HG03025 (cell line): ENCODE measurements at regions not wholly inside any gene's neighbourhood (a gene's known extent, or its start where the extent isn't known, plus 50 kb on each side); places are given as distances from the start of the nearest gene placed in this dataset.
"Not testable (repeated sequence)": the region's sequence is repeated elsewhere in the genome, so short reads cannot be mapped to it uniquely, and the experiment has no call there.

ENCODE experiments used
- ATAC-seq: cut with Tn5 transposase; IDR thresholded peaks from one replicate; pipeline ENCODE4 v1.9.1; 2021; ENCODE audit warnings: mild to moderate bottlenecking, moderate library complexity; ENCODE audit not compliant: unreplicated experiment, low FRiP score

DNA sequence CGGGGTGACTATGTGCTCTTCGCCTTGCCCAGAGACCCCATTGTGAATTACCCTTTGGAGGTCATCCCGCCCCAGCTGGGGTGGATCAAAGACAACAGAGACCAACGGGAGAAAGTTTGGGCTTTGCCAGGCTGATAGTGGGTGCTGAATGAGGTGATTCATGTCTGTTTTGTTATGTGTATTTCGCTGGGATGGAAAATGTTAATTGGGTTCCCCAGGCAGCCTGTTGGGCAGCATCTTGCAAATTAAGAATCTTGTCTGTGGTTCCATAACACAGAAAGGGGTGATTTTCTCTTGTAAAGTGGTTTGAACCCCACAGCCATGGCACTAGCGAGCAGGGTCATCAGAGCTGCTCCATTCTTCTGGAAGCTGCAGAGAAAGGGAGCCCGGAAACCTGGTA lies 63.1 kb upstream of the UNC93A start:
- ATAC-seq, result no peak

DNA sequence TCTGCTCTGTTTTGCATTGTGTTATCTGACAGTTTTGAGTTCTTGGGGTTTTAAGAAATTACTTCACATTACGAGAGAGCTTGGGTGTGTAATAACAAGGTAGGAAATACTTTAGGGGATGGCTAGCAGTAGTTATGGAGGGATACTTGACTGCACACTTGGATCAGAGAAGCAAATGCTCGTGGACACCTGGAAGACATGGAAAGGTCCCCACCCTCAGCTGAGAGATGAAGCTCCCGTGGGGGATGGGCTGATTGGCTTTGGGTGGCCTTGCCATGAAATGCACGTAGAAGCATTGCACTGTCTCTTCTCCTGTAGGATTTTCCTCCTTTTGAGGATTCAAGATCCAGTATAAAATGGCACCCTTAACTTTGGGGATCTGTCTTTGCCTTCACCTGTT lies 61.5 kb upstream of the UNC93A start:
- no peak for ATAC-seq

DNA sequence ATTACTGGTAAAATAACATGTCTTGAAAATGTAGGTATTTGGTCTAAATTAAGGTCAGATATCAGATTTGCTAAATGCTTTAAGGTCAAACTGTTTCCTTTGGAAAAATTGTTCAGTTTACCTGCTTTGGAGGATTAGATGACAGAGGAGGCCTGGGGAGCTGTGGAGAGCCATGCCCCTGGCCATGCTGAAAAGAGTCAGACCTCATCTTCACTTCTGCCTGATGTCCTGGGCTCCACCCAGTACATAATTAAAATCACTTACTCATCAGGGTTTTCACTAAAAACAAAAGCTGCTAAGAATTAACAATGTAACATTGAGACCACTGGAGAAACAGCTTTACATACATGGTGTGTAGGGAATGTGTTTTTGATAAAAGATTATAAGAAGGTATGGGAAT lies 60.8 kb upstream of the UNC93A start:
- ATAC-seq, result no peak

DNA sequence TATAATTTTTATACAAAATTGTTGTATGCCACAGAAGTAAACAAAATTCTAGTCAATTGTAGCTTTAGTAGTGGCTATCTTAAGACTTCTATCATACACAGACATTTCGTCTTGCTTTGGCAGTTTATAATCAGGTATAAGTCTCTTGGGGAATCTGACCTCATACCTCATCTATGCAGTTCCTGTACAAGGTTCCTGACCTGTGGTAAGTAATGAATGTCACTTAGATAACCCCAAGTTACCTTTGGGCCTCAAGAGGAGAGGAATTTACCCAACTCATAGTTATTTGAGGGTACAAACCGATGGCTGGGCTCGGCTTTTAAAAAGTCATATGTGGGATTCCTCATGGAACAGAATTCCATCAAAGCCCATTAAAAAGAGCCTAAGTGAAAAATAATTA lies 58.8 kb upstream of the UNC93A start:
- ATAC-seq, result no peak

DNA sequence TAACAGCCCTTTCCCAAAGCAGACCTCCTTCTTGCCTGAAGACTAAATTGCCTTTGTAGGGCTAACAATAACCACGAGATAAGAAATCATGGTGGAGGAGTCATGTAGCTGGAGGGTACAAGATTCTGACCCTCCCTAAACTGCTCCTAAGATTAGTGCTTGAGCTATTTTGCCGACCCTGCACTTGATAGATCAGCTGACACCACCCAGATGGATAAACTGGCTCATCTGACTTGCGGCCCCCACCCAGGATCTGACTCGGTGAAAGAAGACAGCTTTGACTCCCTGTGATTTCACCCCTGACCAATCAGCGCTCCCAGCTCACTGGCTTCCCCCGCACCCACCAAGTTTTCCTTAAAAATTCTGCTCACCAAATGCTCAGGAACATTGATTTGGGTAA lies 57.6 kb upstream of the UNC93A start:
- ATAC-seq, result no peak

DNA sequence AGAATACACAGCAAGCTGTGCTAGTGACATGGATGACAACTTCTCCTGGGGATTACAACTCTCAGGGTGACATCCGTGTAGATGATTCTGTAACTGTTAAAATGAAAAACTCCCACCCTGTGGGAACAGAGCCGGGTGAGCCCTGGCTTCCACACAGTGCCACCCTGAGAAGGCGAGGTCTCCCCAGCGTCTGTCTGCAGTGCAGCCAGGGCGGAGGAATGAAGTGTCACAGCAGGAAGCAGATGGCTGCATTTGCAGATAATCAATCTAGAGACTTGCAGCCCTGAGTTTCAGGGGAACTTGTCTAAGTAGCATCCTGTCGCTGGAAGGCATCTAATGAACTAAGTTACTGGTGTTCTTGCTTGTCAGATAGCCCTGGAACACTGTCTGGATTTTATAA lies 56.5 kb upstream of the UNC93A start:
- ATAC-seq, result not testable (repeated sequence)

DNA sequence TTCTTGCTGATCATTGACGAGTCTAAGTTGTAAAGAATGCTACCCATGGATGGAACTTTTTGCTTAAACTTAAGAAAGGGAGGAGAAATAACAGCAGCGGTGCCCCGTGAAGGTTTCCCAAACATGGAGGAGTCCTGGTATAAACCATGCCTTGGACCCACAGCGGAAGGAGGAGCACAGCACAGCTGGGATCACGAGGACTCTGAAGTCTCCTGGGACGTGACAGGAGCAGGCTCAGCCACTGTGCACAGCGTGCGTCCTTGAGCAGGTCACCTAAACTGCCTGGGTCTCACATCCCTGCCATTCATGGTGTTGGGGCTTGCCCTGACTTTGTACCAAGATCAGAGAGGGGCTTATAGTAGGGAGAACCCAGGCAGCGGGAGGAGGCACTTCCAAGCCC lies 56.1 kb upstream of the UNC93A start:
- no peak for ATAC-seq

DNA sequence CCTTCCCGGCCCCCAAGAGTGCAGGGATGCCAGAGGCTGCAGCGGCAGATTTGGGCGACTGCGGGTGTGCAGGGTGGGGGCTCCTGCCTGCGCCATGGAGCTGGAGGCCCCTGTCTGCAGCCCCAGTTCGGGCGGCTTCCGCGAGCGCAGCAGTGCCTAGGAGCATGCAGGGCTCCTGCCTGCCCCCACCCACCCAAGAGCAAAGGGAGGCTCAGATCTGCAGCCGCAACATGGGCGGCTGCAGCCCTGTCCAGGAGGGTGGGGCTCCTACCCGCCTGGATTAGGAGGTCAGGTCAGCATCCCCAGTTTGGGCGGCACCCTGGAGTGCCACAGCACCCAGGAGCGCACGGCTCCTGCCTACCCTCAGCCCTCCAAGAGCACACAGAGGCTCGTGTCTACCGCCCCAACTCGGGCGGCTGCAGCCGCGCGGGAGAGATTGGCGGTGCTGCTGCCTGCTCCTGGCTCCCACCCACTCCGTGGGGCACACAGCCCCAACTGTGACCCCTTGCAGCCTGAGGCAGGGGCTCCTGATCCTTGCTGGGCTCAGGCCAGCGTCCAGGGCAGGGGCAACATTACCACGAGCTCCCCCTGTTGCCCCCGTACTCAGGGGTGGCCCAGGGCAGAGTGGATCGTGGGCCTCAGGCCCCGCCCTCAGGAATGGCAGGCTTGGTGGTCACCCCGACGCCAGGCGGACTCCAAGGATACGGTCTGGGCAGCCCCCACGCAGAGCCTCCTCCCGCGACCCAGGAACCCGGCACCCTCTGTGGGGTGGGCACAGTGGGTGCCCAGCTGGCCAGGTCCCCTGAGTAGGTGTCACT lies 55.5 kb upstream of the UNC93A start:
- ATAC-seq, result no peak

DNA sequence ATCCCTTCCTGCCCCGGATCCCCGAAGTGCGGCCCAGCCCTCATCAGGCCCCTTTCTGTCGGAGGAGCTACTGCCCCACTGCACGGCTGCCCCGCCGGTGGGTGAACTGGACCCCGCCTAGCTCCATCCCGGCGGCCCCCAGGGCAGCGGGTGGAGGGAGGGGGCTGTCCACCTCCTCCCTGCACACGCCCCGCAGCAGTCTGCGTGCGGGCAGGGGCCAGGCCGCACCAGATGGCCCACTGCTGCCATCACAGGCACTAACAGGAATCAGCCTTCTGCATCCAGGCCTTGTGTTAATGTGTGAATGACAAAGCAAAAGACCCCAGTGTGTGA lies 54.9 kb upstream of the UNC93A start:
- ATAC-seq, result no peak

DNA sequence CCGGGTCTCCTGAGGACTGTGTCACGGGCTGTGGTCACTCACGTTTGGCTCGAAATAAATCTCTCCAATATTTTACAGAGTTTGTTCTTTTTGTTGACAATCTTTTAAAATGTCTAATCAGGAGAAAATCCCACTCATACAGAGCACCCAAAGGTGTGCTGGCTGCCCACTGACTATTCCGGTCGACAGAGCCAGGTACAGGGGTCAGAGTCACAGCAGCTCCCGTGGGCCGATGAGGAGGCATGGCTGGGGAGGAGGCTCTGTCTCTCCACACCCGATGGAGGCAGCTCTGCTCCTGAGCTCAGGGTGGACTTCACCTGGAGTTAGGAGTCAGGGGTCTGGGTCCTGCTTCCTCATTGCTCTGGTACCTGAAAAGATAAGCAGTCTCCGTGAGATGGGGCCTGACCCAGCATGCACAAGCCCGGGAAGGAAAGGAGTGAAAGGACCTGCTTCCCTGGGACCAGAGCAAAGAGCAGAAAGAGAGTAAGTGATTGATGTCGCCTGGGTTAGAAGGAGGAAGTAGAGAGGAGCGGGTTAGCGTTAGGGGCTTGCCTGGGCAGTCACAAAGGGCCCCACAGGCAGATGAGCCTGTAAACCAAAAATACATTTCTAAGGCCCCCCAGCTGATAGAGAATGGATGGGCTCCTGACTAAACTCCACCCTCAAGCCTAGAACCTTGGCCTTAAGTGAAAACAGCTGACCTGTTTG lies 53.5 kb upstream of the UNC93A start:
- no peak for ATAC-seq

DNA sequence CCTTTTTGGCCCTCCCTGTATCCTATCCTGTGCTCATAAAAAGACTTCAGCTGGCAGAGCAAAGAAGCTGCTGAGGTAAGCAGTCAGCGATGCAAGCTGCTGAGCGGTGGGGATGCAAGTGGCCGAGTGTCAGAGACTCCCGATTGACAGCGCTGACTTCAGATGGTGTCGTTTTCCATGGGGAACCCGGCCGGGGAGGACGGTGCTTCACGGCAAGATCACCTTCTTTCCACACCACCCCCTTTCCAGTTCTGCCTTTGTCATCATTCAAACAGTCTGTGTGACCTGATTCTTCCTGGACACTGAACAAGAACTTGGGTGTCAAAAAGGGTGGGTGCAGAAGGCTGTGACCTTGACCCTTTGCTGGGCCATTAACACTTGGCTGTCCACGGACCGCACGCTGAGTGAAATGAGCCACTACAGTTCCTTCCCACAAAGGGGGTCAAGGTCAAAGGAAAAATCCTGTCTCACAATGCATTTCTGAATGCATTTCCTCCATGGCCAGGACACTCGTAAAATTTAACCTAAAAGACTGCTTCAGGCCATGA lies 52.9 kb upstream of the UNC93A start:
- no peak for ATAC-seq

DNA sequence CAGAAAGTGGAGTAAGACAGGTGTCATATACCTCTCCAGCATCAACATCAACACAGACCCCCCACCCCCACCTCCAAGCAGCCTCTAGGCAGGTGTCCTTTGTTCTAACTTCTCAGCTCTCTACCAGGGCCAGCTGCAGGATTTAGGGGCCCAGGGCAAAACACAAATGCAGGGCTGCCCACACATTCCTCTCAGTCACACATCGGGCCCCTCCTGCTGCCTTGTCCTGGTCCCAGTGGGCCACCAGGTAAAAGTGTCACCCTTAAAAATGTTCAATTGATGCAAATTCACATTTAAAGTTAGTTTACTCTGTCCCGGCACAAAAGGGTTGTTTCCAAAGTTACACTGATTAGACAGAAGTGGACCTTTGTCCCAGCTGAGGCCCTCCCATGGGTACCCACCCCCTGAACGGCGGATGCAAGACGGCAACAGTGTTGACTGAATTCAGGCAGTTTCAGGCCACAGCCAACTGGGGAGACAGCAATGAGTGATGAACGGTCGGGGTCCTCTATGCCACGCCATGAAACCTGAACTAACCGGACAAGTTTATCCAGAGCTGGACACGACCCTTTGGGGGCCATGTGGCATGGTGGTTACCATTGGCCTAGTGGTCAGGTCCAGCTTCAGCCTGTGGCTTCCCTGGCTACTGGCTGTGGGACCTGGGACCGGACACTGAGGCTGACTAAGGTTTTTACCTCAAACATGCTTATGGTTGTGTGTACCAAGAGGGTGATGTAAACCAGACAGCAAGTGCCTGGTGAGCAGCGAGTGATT lies 52.2 kb upstream of the UNC93A start:
- ATAC-seq, result no peak

DNA sequence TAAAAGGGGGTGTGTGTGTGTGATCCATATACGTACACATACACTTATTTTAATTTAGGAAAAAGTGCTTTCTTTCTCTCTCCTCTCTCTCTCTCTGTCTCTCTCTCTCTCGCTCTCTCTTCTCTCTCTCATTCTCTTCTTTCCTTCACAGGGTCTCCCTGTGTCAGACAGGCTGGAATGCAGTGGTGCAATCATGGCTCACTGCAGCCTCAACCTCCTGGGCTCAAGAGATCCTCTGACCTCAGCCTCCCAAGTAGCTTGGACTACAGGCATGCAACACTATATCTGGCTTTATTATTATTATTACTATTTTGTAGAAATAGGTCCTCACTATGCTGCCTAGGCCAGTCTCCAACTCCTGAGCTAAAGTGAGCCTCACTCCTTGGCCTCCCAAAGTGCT lies 51.6 kb upstream of the UNC93A start:
- ATAC-seq, result not testable (repeated sequence)

DNA sequence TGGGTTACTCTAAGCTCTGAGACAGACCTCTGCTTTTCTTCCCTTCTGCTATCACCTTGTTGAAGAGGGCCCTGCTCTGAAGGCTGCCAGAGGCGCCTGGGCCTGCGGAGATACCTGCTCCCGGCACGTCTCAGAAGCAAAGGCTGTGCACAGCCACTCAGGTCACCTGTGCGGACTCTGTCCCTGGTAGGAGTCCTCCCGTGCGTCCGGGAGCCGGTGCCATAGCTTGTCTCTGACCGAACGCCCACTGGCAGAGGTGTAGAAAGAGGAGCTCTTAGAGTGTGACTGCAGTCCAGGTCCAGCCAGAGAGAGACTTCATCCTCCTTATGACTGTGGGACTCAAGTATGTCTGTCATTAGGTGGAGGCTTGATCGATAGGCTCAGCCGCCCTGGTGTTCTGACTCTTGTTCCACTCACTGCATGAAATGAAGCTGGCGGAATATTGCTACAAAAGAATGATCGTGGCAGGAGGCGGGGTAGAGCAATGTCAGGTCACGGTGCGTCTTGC lies 51.0 kb upstream of the UNC93A start:
- no peak for ATAC-seq
